HG03432 (cell line): ENCODE measurements at regions not wholly inside any gene's neighbourhood (a gene's known extent, or its start where the extent isn't known, plus 50 kb on each side); places are given as distances from the start of the nearest gene placed in this dataset.

Experiments
- ATAC-seq: cut with Tn5 transposase; IDR thresholded peaks from one replicate; pipeline ENCODE4 v1.9.1; 2021; ENCODE audit warnings: mild to moderate bottlenecking, moderate library complexity; ENCODE audit not compliant: unreplicated experiment

DNA sequence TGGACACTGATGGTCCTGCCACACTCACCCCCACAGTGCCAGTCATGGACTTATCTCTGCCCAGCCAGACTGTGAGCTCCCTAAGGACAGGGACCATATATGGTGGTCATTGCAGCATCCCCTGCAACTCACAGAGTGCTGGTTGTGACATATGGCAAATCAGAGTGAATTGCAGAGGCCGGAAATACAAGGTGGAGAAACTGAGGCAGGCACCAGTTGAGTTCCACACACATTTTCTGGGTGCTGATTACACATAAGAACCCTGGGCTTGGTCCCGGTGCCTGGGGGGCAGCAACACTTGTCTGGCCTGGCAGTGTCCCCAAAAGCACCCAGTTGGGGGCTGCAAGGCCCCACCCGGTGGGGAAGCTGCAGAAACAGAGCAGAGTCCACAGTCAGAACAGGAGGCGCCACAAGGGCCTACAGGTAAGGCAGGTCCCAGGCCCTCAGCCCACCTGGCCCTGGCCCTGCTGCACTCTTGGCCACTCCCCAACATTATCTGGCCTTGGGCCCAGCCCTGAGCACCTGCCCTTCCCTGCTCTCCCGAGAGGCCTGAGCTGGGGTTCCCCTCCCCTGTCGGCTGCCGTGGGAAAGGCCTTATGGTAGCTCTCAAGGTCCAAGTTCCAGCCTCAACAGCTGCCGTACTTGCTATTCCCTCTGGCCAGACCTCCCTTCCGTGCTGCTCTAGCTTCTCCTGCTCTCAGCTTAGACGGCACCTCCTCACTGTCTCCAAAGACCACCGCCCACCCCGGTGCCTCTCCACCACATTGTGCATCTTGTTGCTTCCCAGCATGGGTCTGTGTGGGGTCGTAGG, 140.8 kb upstream of the PTPN1 start:
- ATAC-seq: no peak

DNA sequence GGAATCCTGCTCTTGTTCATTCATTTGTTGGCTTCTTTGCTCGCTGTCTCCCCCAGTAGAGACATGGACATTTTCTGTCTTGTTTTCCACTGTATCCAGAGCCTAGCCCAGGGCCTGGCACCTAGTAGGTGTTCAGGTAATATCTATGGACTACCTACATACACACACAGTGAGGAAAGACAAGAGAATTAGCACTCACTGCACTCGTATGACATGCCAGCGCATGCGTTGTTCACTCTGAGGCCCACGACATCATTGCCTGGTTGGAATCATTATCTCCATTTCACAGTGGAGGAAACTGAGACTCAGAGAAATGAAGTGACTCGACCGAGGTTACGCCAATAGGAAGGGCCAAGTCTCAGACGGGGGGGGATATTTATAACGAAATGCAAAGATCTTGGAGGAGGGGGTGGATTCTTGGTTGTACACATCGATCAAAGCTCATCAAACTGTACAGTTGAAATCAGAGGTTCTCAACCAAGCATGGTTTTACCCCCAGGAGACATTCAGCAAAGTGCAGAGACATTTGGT, 140.1 kb upstream of the PTPN1 start:
- ATAC-seq: no peak

- ATAC-seq: no peak
Measured at GRCh38 chr20:50371878-50372769, 138.1 kb upstream of the PTPN1 start.

GRCh38 chr20:50372770-50373088, 137.5 kb upstream of the PTPN1 start:
- no peak for ATAC-seq

DNA sequence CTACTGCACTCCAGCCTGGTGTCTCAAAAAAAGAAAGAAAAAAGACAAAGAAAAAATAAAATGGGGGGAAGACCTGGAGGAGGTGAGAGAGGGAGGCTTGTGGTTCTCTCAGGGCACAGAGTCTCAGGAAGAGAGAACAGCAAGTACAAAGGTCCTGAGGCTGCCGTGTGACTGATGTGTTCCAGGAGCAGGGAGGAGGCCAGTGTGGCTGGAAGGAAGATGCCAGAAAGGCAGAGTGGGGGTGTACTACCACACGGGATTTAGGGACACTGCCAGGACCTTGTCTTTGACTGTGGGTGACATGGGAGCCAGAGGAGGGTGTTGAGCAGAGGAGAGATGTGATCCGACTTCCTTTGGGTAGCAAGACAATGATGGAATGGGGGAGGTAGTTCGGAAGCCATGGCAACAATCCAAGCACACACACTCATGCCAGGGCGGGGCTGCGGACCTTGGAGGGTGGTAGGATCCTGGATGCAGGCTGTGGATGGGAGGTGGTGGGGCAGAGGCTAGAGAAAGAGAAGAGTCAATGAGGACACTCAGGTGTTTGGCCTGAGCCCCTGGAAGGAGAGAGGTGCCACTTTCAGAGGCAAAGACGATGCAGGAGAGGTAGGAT, 136.4 kb upstream of the PTPN1 start:
- no peak for ATAC-seq

GRCh38 chr20:50374541-50375078, 135.6 kb upstream of the PTPN1 start:
- no peak for ATAC-seq

GRCh38 chr20:50376179-50376887, 133.8 kb upstream of the PTPN1 start:
- ATAC-seq: no peak

GRCh38 chr20:50376888-50377459, 133.2 kb upstream of the PTPN1 start:
- no peak for ATAC-seq

DNA sequence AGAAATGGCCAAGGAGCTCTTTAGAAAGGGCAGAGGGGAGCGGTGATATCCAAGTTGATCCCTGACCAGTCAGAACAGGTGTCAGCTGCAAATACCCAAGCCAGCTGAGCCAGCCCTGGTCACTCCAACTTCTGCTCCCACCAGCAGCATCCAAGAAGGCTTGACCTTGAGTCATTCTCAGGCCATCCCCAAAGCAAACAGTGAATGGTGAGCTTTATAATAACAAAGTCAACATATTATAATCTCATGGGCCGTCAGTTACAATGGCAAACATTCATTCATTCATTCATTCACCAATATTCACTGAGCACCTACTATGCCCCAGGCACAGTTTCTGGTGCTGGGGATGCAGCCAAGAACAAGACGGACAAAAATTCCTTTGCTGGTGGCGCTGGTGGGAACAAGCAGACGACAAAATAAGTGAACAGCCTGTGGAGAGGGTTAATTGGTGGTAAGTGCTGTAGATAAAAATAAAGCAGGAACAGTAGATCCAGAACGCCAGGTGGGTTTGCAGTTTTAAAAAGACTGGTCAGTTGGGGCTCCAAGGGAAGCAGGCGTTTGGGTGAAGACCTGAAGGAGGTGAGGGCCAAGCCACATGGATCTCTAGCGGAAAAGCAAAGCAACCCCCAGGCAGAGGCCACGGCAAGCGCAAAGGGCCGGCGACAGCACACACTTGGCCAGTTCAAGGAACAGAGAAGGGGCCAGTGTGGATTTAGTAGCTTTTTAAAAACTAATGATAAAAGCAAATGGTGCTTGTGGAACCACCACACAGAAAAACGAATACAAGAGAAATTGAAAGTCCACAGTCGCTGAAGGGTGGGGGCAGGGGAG, 131.8 kb upstream of the PTPN1 start:
- ATAC-seq: no peak

DNA sequence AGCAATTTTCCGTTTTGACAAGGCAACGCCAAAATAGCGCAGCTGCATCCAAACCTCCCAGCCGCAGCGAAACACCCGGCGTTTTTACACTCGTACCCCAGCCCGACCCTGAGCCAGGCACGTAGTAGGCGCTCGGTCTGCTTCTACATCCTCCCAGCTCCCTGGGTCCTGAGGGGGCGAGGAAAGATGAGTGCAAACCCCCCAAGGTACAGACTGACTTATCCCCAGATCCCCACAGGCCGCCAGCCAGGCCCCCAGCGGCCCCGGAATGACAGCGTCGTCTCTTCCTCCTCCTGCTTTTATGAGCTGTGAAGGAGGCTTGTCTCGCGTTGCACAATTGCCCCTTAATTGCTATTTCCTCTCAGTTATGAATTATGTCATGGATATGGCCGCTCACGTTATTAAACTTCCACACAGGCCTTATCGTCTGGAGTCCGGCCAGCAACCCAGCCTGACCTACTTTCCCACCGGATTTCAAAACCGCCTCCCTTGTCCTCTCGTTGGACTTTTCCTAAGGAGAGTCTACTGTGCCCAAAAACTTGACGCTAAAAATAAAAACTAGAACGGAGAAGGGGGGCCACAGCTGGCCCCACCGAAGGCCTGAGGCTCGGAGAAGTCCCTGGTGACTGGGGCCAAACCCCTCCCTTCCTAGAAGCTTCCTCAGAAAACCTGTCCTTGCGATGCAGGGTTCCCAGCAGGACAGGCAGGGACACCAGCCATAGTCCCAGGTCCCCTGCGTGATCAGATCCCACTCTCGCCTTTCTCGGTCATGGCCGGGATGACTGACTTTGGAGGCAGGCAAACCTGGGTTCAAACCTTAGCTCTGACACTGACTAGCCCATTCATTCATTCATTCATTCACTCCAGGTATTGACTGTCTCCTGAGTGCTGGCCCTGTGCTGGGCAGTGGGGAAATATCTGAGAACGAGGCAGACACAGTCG, 130.9 kb upstream of the PTPN1 start:
- ATAC-seq: no peak

DNA sequence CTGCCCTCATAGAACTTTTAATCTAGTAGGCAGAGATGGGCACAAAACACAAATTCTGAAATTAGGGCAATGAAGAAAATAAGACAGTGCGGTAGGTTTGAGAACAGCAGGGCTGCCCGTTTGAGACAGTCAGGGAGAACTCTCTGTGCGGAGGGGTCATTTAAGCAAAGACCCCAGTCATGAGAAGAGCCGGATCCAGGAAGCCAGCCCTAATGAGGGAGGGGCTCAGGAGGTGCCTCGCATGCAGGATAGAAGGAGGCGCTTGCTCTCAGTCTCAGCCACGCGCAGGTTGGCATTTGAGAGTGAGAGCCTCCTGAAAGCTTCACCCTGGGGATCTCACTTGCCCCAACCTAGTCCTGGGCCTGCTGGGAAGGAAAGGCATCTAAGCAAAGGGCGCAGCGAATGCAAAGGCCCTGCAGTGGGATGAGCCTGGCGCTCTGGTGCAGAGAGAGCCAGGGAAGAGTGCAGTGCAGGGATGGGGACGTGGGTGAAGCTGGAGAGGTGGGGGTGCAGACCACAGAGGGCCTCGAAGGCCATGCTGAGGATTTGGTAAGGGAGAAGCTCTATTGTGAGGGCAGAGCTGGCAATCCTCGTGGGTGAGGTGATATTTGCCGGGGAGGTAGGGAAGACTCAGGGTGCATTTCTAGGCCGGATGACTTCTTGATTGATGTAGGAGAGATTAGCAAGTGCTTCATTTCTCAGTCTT, 130.0 kb upstream of the PTPN1 start:
- ATAC-seq: no peak

DNA sequence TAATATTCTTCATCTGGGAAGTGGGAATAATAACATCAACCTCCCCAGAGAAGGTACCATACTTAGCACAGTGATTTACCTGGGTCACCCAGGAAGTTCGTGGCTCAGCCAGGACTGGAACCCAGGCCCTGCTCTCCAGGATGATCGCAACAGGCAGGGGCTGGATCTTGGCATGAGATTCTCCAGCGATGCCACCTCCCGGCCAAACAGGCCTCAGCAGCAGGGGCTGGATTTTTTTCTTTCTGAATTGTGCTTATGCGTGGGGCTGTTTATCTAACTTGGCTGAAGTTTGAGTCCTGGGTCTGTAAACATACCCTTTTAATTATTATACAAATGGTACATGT, 129.5 kb upstream of the PTPN1 start:
- no peak for ATAC-seq

DNA sequence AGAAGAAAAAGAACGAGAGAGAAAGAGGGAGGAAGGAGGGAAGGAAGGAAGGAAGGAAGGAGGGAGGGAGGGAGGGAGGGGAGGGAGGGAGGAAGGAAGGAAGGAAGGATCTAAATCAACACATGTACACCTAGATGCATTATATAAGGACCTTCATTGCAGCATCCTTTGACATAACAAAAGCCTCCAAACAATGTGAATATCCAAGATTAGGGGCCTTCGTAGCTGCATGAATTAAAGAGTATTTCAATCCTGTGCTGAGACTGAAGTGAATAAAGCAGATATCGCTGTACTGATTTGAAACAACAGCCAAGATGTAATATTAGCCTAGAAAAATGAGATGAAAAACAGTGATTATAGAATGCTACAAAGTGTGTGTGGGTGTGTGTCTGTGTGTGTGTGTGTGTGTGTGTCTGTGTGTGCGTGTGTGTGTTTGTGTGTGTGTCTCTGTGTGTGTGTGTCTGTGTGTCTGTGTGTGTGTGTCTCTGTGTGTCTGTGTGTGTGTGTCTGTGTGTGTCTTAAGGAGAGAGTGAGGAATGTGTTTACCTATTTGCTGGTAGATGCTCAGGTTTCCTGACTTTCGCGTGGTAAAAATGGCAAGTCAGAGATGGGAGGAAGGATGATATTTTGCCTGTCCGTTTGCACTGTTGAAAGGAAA, 129.0 kb upstream of the PTPN1 start:
- no peak for ATAC-seq

DNA sequence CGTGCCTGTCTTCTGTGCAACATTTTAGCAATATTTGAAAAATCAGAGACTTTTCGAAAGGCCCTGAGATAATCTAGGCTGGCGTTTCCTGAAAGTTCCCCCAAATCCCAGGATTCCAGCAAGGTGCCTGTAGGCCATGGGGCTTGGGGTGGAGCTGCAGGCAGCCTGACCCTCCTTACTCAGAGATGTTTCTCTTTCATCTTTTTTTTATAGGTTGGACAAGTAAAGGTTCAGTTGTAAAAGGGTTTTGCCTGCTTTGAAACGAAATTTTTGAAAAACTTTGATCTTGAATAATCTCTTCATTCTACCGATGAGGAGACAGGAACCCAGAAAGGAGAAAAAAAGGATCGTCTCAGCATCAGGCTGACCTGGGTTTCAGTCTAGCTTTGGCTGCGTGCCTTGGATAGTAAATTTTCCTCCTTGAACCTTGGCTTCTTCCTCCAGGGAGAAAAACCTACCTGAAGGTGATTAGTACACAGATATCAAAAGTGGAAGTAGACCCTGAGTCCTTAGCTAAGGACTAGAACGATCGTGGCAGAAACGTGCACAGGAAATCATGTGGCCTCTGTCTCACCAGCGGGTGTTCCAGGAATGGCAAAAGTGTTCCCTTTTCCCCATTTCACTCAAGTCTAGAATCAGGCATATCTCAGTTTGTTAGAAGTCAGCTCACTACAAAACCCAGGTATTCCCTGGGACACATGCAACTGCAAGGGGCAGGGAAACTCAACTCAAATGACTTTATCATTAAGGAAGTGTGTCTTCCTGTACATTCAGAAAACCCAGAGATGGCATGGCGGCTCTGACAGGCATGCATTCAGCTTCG, 128.2 kb upstream of the PTPN1 start:
- ATAC-seq: no peak

- no peak for ATAC-seq
Measured at GRCh38 chr20:50385733-50386640, 124.2 kb upstream of the PTPN1 start.

DNA sequence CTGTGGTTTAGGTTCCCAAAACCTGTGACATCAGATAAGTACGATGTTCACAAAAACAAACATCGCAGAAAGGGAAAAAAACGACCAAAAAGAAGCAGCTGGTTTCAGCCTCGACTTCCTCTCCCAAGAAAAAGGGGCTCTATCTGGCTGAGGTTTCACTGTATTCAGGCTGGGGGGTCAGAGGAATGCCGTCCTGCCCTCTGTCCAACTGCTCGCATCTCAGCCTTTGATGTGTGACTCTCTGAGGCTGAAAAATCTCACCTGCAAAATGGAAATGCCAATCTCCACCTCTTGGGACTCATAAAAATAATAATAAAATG, 123.6 kb upstream of the PTPN1 start:
- no peak for ATAC-seq
